Skeletal muscle satellite cell (primary cell): ENCODE measurements at regions not wholly inside any gene's neighbourhood (a gene's known extent, or its start where the extent isn't known, plus 50 kb on each side); places are given as distances from the start of the nearest gene placed in this dataset.

Source experiments
- H3K27me3 ChIP-seq: 2 replicates; pipeline ENCODE4 v1.7.0; 2013; ENCODE audit warnings: low read length; ENCODE audit not compliant: control insufficient read depth, insufficient read depth
- H3K36me3 ChIP-seq: 2 replicates; pipeline ENCODE4 v1.7.0; 2013; ENCODE audit warnings: mild to moderate bottlenecking, control low read depth, low read length; ENCODE audit not compliant: insufficient read depth
- H3K4me1 ChIP-seq: 2 replicates; pipeline ENCODE4 v1.7.0; 2013; ENCODE audit warnings: low read length; ENCODE audit not compliant: control insufficient read depth, insufficient read depth
- H3K4me2 ChIP-seq: 2 replicates; pipeline ENCODE4 v1.7.0; 2013; ENCODE audit warnings: mild to moderate bottlenecking, low read length
- H3K4me3 ChIP-seq: 2 replicates; pipeline ENCODE4 v1.7.0; 2013; ENCODE audit warnings: low read length
- H3K9ac ChIP-seq: 2 replicates; pipeline ENCODE4 v1.7.0; 2013; ENCODE audit warnings: mild to moderate bottlenecking, low read depth, low read length, moderate library complexity
- H3K9me3 ChIP-seq: replicated peaks from 2 replicates; pipeline ENCODE4 v1.7.0; 2013; ENCODE audit warnings: mild to moderate bottlenecking, control low read depth, low read length

- H3K36me3 ChIP-seq: no peaks in the 10 kb centered on the region
- H3K4me2 ChIP-seq: no peak overlapping the region
- H3K4me1 ChIP-seq: no peaks in the 10 kb centered on the region
- no peak overlapping the region for H3K4me3 ChIP-seq
- H3K9me3 ChIP-seq: no peaks in the 10 kb centered on the region
- no peak overlapping the region for H3K9ac ChIP-seq
- no peaks in the 10 kb centered on the region for H3K27me3 ChIP-seq
These were observed 304.7 kb downstream of the FBXO15 start for GRCh38 chr18:73842795-73843394.

GRCh38 chr18:73841661-73842060 is 306.0 kb downstream of the FBXO15 start:
- no peaks in the 10 kb centered on the region for H3K36me3 ChIP-seq
- H3K4me1 ChIP-seq: no peaks in the 10 kb centered on the region
- H3K9me3 ChIP-seq: no peaks in the 10 kb centered on the region
- no peaks in the 10 kb centered on the region for H3K27me3 ChIP-seq
- H3K4me2 ChIP-seq: no peak overlapping the region
- no peak overlapping the region for H3K9ac ChIP-seq
- no peak overlapping the region for H3K4me3 ChIP-seq

GRCh38 chr18:73840319-73840945 is 307.2 kb downstream of the FBXO15 start:
- Histone ChIP-seq H3K36me3 (no peaks in the 10 kb centered on the region), H3K4me2 (no peak overlapping the region), H3K4me1 (no peaks in the 10 kb centered on the region), H3K4me3 (no peak overlapping the region), H3K27me3 (no peaks in the 10 kb centered on the region), H3K9me3 (no peaks in the 10 kb centered on the region), H3K9ac (no peak overlapping the region)

- Histone ChIP-seq H3K27me3 (no peaks in the 10 kb centered on the region), H3K4me2 (no peak overlapping the region), H3K4me3 (no peak overlapping the region), H3K36me3 (no peaks in the 10 kb centered on the region), H3K4me1 (no peaks in the 10 kb centered on the region), H3K9ac (no peak overlapping the region), H3K9me3 (peaks cover 2% of the 10 kb centered on the region)
These were observed 308.2 kb downstream of the FBXO15 start for GRCh38 chr18:73839441-73839840.

- H3K4me3 ChIP-seq: no peak overlapping the region
- H3K9me3 ChIP-seq: peaks cover 8% of the 10 kb centered on the region
- H3K4me1 ChIP-seq: no peaks in the 10 kb centered on the region
- no peaks in the 10 kb centered on the region for H3K36me3 ChIP-seq
- no peaks in the 10 kb centered on the region for H3K27me3 ChIP-seq
- H3K9ac ChIP-seq: no peak overlapping the region
- H3K4me2 ChIP-seq: no peak overlapping the region
These were observed 309.5 kb downstream of the FBXO15 start for GRCh38 chr18:73838107-73838506.

- H3K36me3 ChIP-seq: no peaks in the 10 kb centered on the region
- H3K4me2 ChIP-seq: no peak overlapping the region
- H3K9ac ChIP-seq: no peak overlapping the region
- no peaks in the 10 kb centered on the region for H3K4me1 ChIP-seq
- H3K4me3 ChIP-seq: no peak overlapping the region
- H3K27me3 ChIP-seq: no peaks in the 10 kb centered on the region
- H3K9me3 ChIP-seq: peaks cover 8% of the 10 kb centered on the region
These were observed 311.8 kb downstream of the FBXO15 start for GRCh38 chr18:73835656-73836364.

GRCh38 chr18:73835039-73835438 is 312.6 kb downstream of the FBXO15 start:
- Histone ChIP-seq H3K9me3 (peaks cover 8% of the 10 kb centered on the region), H3K27me3 (no peaks in the 10 kb centered on the region), H3K4me3 (no peak overlapping the region), H3K9ac (no peak overlapping the region), H3K4me1 (no peaks in the 10 kb centered on the region), H3K36me3 (no peaks in the 10 kb centered on the region), H3K4me2 (no peak overlapping the region)

- no peaks in the 10 kb centered on the region for H3K4me1 ChIP-seq
- no peak overlapping the region for H3K4me2 ChIP-seq
- H3K36me3 ChIP-seq: no peaks in the 10 kb centered on the region
- H3K9me3 ChIP-seq: peaks cover 16% of the 10 kb centered on the region
- H3K9ac ChIP-seq: no peak overlapping the region
- no peaks in the 10 kb centered on the region for H3K27me3 ChIP-seq
- no peak overlapping the region for H3K4me3 ChIP-seq
These were observed 315.9 kb downstream of the FBXO15 start for GRCh38 chr18:73831688-73832087.

GRCh38 chr18:73829146-73829545 is 318.5 kb downstream of the FBXO15 start:
- Histone ChIP-seq H3K4me2 (no peak overlapping the region), H3K4me1 (no peaks in the 10 kb centered on the region), H3K9me3 (peaks cover 14% of the 10 kb centered on the region), H3K9ac (no peak overlapping the region), H3K27me3 (no peaks in the 10 kb centered on the region), H3K4me3 (no peak overlapping the region), H3K36me3 (no peaks in the 10 kb centered on the region)

- Histone ChIP-seq H3K36me3 (no peaks in the 10 kb centered on the region), H3K9me3 (peaks cover 8% of the 10 kb centered on the region), H3K27me3 (no peaks in the 10 kb centered on the region), H3K4me1 (no peaks in the 10 kb centered on the region), H3K9ac (no peak overlapping the region), H3K4me3 (no peak overlapping the region), H3K4me2 (no peak overlapping the region)
These were observed 319.8 kb downstream of the FBXO15 start for GRCh38 chr18:73827801-73828200.

GRCh38 chr18:73826098-73826497 is 321.5 kb downstream of the FBXO15 start:
- no peak overlapping the region for H3K9ac ChIP-seq
- no peaks in the 10 kb centered on the region for H3K27me3 ChIP-seq
- H3K4me3 ChIP-seq: no peak overlapping the region
- H3K4me2 ChIP-seq: no peak overlapping the region
- no peaks in the 10 kb centered on the region for H3K36me3 ChIP-seq
- H3K9me3 ChIP-seq: peaks cover 8% of the 10 kb centered on the region
- no peaks in the 10 kb centered on the region for H3K4me1 ChIP-seq

- Histone ChIP-seq H3K9me3 (peaks cover 7% of the 10 kb centered on the region), H3K27me3 (no peaks in the 10 kb centered on the region), H3K4me1 (no peaks in the 10 kb centered on the region), H3K4me2 (no peak overlapping the region), H3K36me3 (no peaks in the 10 kb centered on the region), H3K9ac (no peak overlapping the region), H3K4me3 (no peak overlapping the region)
These were observed 323.0 kb downstream of the FBXO15 start for GRCh38 chr18:73824671-73825070.
